ENCODE measurements at regions not wholly inside any gene's neighbourhood (a gene's known extent, or its start where the extent isn't known, plus 50 kb on each side); places are given as distances from the start of the nearest gene placed in this dataset.

DNA sequence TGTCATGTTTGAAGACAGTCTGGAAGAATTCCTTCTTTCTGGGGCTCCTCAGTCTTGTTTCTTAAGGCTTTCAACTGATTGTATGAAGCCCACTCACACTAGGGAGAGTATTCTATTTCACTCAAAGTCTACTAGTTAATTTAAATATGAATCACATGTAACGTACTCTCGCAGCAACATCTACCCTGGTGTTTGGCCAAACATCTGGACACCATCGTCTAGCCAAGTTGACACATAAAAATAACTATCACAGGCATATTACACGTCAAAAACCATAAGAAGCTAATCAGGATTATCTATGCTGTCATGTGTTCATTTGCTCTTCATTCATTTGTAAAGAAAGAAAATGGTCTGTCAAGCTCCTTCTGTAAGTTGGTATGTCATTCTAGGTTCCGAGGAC is 787.4 kb downstream of the KCNJ2 start:
- TF ChIP-seq CTCF (IDR thresholded peaks at IDR 0.05) (no peak), POLR2A (IDR thresholded peaks at IDR 0.05) (no peak), POLR2AphosphoS5 (IDR thresholded peaks at IDR 0.05; ENCODE audit: insufficient read depth in 1 of 2, low read depth in 1 of 2) (no peak)

Data from vagina (tissue), 2 donors.